NCI-H524 treated with DMSO at 0.1 percent for 48 hours (cell line): ENCODE measurements at regions not wholly inside any gene's neighbourhood (a gene's known extent, or its start where the extent isn't known, plus 50 kb on each side); places are given as distances from the start of the nearest gene placed in this dataset.

Experiments used
- DNase-seq: peaks from one replicate; lab custom pipeline; 2025; lab: John Stamatoyannopoulos, UW

DNA sequence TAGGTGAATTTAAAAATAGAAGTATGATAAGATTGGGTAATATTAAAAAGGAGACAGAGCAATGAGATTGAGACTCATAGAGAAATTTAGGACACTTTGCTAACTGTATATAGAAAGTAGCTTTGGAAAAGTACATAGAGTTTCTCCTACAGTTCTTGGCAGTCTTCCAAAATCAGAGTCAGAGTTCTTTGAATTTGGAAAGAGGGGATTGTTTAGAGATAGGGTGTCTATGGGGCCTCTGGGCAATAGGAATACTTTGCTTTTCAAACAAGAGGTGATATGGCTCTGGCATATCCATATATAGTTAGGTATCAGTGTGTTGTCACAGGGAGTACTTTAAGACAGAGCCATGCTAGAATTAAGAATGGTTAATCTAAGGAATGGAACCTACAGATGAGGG lies 477.1 kb upstream of the KCNMB2 start:
- no peak for DNase-seq

DNA sequence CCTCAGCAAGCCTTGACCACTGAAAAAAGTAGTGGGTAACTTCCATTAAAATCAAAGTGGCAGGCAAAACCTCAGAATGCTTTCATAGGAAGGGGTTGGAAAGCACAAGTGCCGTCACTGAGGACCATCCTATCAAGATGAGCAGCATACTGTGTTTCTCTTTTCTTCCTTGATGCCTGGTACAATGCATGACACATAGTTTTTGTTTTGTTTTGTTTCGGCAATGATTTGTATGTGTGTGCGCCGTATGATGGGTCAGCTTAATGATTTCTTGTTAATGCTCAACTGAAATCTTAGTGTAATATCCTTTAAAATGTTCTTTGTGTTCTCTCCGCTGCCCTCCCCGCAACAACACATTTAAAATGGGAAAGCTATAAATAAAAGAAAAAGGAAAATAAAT lies 476.4 kb upstream of the KCNMB2 start:
- DNase-seq = no peak

DNA sequence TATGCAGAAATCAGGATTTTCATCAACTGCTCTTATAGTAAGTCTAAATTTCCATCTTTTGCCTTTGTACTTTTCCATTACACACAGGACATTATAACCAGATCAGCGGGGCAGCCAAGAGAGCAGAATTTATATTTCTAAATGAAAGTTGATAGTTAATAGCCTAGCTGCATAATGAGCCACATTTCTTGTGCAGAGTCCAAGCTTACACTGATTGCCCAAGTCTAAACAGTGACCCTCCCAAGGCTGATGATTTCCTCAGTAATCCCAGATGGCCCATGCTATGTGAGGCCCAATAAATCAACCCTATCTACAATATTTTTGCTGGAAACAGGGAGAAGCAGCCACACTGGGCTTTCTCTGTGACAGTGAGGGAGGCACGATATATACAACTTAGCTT lies 475.8 kb upstream of the KCNMB2 start:
- no peak for DNase-seq

DNA sequence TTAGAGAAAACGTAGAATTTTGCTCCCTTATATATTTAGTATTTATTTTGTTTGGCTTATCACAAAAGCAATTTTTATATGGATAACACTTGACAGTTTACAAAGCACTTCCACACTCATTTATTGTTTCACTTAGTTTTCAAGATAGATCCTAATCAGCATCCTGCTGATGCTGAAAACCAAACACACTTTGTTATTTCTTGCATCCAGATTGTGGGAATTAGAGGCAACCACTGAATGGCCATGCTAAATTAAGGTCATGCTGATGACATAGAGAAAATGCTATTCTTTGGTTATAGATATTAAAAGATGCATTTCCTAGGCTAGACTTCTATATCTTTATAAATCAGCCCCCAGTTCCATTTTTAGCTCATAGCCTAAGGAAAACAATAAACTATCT lies 474.1 kb upstream of the KCNMB2 start:
- DNase-seq = no peak

DNA sequence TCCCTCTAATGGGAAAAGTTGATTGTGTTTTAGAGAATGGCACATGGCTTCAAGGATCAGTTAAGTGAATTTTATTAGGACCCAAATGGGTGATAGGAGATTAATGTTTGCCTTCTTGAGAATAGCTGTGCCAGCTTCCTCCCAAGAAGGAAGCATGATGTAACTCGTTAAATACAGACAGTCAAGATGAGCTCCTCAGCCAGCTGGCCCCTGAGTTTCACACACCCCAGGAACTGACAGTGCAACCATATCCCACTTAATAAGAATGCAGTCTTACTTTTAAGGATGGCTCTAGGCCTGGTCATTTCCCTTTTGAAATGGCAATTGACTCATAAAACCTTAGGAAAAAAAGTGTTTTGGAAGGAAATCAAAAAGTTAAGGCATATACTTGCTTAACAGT lies 472.8 kb upstream of the KCNMB2 start:
- DNase-seq = no peak

DNA sequence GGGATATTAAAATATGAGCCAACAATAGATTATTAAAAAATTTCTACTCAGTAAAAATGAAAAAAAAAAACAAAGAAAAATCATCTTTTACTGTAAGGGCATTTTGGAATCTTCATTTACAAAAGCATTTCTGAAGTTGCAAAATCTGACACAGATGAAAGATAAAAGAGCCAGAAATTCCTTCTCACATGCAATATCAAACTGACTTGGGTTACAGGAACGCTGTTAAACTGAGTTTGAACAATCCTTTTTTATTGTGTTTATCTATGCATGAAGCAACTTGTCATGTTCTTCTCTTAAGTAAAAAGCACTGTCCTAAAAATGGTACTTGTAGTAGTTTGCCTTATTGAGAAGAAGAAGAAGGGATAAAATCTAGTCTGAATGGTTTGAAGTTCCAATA lies 468.5 kb upstream of the KCNMB2 start:
- DNase-seq = no peak

DNA sequence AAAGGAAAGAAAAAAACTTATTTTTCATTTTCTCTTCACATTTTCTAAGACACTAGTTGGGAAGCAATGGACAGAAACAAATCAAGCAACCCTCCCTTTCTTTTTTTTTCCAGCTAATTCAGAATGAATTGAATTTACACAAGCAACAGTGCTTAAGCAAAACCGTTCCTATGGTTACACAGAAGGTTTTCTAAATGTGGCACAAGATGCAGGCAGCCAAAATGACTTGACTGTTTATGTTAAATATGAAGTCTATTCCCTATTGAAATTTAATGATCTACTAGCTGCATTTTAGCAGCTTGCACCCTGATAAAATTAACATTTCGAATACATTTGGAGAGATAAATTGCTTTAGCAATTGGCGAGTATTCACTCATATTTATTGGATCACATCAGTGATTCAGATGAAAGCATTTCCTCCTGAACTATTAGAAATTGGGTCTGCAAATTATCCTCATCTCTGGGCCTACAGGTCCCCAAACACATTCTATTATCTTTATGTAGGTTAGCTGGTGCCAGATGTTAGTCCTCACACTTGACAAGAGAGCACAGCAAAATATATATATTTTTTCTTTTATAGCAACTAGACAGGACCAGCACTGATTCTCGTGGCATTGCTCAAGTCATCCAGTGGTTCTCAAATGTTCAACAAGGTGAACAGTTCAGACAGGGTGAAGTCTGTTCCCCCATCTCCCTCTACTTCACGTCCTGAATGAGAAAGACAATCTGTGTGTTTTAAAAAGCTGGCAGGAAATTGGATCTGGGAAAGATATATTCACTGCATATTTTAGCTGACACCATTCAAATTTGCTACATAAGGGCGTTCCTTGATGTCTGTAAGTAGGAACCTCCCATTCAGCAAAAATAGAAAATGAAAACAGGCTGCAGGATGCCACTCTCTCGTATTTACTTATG lies 463.6 kb upstream of the KCNMB2 start:
- DNase-seq = no peak

DNA sequence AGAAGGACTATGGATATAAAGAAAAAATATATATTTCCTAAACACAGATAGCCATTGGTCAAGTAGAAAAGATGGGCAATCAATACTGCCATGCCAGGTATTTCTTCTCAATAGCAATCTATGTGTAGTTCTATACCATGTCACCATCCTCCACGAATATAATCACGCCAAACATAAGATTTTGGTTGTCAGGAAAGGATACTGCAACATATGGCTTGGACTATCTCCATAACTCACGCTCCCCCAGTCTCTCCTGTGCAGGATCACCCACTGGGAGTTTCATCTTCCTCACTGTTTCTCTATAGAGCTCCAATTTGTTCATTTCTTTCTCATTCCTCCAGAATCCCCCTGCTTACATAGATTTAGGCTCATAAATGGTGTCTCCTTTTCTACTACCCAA lies 462.9 kb upstream of the KCNMB2 start:
- no peak for DNase-seq

DNA sequence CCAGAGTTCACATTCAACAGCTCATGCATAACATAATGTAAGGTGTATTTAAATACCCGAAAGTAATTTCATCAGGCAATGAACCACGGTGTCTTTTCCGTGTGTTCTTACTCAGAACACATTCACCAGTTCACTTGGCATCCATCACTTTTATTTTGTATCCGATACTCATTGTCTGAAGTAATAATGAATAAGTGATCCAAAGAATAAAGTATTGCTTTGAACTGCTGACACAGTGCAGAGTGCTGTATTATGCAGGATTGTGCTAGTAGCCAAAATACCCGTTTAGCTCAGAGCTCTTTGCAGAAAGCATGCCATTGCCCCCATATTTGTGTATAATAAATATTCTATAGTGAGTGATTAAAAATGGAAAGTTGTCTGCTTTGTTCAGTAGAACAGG lies 460.9 kb upstream of the KCNMB2 start:
- no peak for DNase-seq

DNA sequence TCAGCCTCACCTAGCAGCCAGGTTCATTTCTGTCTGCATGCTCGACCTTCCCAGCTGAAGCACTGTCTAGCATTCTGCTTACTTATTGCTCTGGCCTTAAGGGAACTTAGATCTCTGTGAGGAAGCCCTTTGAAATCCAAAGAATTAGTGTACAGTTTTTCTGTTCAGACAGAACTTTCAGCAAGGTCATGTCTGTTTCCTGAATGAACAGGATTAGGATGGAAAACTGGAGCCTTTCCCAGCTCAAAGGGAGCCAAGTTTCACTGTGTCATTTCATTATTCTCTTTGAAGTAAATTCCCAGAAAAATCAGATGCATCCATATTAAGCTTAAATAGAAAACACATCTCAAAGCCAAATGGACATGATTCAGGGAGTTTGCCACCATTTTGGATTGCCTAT lies 457.3 kb upstream of the KCNMB2 start:
- no peak for DNase-seq

DNA sequence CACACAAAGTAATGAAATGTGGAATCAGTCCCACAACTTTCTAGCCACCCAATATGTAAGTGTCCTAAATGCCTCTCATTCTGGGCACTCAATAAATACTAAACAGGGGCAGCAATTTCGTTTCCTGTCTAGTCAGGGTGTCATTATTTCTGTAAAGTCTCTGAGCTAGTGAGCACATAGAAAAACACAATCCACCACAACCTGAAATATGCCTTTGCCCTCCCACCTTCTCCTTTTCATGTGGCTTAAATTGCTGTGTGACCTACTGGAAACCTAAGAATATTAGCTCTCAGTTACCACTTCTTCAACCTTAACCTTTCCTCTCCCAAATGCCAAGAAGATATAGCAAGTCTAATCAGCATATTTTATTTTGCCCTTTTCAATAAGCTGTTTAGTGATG lies 456.3 kb upstream of the KCNMB2 start:
- DNase-seq = no peak

DNA sequence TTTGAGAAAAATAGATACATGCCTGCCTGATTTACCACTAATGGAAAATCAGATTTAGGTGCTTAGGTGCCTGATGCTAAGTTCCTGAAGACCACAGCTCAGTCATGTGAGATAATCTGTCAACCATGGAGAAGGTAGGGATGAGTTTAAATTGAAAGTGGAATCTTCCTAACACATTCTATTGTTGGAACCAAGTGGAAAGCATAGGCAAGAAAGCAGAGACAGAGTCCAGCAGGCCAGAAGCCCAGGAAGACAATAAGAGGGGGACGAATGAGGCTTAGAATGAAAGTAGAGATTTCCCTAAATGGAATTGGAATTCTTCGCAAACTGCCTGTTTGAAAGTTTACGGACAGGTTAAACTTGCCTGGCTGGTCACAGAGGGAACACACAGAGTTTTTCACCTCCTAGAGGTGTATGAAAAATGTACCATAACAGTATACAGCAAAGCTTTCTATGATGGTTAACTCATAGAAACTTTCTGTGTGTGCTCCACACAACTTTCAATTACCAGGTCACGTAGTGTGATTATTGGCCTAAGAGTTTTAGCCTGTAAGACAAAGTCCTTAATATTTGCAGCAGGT lies 453.8 kb upstream of the KCNMB2 start:
- DNase-seq = no peak

DNA sequence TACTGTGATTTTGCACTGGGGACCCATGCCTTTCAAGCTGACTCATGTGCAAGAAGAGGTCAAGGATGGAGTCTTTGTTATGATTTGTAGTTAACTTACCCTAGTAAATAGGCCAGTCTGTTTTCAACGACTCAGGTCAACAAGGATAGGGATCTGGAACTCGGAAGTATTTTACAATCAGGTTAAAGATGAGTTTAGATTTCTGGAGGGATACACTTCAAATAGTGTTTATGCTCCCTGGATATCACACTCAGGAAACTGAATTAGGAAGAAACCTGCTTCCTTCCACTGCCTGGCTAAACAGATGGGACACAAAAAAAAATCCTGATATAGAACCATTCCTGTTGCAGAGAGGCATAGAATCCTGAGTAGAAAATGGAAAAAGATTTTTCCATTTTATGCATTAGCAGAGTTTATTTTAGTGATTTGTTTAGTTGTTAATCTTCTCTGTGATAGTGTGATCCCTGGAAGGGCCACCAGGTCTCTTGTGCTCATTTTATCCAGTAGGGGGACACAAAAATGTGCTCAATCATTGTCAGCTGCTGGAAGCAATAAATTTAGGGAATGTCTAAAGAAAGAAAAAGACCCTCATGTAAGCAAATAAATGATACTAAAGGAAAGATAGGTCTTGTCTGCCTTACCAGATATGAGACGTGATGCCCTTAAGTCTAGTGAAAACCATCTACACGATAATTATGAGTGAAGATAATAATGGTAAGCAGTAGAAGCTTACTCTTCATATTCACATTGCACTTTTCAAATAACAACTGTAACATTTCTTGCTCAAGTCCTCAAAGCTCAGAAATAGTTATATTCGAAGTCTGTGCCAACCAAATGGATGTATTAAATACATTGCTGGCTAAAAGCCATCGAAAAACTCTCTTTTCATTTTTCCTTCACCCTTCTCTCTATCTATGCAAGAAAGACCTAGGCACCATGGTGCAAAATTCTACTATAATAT lies 452.1 kb upstream of the KCNMB2 start:
- peak; percentile 5 for DNase-seq

DNA sequence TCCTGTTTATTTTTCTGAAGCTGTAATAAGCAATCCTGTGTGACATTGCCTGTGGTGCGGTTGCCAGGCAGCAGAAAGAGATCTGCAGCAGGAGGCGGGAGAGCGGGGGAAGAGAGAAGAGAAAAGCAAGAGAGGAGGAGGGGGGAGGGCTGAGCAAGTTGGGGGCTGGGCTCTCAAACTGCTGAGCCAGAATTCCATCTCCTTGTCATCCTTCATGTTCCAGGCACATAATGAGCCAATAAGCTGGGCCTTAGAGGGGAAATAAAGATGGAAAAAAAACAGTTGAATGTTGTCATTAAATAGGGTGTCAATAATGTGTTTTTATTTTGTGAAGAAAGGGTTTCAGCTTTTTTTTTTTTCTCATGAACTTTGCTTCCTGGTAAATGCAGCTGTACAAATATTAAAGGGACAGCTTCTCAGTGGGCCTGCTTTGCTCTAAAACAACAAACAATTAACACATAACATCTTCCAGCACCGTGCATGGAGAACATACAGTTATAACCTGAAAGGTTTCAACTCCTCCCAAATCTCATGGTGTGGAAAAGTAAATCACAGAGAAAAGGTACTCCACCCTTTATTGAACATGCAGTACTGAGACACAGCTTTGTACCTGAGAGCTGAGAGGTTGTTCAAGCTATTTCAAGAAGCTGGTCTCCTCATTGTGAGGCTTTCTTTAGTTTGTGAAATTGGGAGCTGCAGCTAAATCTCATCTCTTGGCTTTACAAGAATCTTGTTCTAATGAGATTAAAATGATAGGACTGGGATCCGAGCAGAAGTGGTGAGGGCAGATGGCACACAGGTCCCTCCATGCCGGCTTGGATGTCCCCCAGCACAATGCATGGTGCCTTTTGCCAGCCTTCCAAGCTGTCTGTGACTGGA lies 451.1 kb upstream of the KCNMB2 start:
- peak; percentile 87 for DNase-seq

DNA sequence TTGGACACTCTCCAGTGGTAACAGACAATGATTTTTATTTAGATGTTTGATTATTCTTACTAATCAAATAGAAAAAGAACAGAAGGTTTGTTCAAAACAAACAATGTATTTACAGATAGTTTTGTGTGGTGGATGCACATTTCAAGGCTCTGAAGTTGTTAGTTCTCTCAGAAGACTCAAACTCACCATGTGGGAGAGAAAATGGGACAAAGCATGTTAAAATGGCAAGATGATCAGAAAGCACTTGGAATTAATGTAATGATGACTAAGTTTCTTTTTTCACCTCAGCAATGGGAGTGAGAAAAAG lies 450.5 kb upstream of the KCNMB2 start:
- DNase-seq = no peak

DNA sequence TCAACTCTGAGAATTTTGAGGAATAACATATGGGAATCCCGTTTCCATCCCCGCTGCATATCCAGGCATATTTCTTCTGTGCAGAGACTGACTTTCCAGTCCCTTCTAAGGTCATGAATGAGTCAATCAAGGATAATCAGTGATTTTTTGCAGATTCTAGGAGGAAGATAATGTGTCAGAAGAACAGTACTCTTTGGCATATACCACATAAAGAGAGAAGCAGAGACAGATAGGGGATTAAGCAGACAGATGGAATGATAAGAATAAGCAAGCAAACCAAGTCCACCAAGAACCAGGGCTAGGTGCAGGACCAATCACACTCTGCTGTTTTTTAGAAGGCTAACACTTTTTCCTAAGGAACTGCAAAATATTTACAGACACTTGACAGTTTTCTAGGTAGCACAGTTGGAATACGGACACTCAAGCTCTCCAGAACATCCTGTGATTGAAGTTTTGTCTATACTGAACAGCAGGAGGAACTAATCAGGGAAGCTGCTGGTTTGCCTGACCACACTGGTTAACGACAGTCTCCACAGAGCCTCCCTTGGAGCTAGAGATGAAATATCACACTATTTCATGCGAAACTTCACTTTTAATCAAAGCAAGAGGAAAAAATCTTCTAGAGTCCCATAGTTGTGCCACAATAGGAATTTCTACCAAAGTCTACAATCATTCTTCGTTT lies 450.0 kb upstream of the KCNMB2 start:
- DNase-seq = peak; percentile 32

DNA sequence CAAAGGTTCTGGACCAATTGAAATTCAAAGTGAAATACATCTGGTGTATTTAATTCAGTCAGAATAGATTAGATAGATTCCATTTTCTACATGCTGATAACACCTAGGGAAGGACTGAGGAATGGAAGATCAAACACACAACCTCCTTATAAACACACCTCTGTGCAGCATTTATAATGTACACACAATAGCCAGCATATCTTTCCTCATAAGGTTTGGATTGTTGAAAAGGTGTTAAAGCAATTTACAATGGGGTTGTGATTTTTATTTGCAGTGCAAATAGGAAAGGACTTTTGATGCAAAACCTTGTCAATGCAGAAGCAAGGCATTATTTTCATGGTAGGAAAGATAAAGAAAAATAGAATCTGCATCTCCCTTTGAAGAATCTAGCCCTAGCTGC lies 448.9 kb upstream of the KCNMB2 start:
- no peak for DNase-seq

DNA sequence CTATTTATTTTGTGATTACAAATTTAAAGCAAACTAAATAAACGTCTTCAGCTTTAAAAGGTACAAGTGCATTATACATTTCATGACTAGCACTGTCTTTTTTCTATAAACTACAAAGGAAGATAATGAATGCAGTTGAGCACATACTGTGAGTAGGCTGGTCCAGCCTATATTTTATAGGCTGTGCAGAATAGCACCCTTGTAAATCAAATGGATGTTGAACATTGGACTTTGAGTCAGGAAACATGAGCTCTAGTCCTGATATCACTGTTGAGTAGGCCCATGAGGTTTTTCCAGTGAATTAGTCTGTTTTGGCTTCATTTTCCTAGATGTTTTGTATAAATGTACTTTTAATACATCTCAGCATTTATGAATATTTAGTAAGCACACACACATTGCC lies 447.3 kb upstream of the KCNMB2 start:
- no peak for DNase-seq

DNA sequence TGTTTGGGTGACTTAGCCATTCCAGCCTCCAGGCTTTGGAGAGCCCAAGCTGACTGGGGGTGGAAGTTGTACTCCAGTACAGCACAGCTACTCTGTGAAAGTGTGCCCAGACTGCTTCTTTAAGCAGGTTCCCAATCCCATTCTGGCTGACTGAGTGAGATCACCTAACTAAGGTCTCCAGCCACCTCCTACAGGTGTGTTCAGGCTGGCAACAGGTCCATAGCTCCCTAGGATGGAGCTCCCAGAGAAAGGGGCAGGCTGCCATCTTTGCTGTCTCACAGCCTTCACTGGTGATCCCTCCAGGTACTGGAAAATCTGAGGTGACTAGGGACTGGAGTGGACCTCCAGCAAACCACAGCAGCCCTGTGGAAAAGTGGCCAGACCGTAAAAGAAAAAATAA lies 445.3 kb upstream of the KCNMB2 start:
- no peak for DNase-seq

DNA sequence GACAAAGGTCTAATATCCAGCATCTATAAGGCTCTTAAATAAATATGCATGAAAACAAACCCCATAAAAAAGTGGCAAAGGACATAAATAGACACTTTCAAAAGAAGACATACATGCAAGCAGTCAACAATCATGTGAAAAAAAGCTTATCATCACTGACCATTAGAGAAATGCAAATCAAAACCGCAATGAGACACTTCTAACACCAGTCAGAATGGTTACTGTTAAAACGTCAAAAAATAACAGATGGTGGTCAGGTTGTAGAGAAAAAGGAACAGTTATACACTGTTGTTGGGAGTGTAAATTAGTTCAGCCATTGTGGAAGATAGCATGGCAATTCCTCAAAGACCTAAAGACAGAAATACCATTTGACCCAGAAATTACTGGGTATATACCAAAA lies 440.7 kb upstream of the KCNMB2 start:
- no peak for DNase-seq

DNA sequence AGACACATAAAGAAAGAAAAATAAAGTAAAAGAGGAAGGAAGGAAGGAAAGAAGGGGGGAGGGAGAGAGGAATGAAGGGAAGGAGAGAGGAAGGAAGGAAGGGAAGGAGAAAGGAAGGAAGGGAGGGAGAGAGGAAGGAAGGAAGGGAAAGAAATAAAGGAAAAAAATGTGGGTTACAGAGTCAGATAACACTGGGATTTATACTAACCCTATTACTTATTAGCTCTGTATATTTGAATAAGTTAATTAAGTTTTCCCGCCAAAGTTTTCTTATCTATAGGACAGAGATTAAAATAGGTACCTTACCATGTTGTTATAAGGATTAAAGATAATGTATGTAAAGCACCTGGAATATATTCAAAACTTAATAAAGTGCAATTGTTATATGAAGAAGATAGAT lies 439.3 kb upstream of the KCNMB2 start:
- no peak for DNase-seq
